ENCODE measurements at regions not wholly inside any gene's neighbourhood (a gene's known extent, or its start where the extent isn't known, plus 50 kb on each side); places are given as distances from the start of the nearest gene placed in this dataset.

- DNase-seq, result no peak
These were observed 389.1 kb downstream of the GRIN2B start for GRCh38 chr12:13592063-13592942.

GRCh38 chr12:13591488-13591887, 389.9 kb downstream of the GRIN2B start:
- no peak for DNase-seq

GRCh38 chr12:13591059-13591458, 390.3 kb downstream of the GRIN2B start:
- no peak for DNase-seq

- no peak for DNase-seq
These were observed 392.0 kb downstream of the EMP1 start for GRCh38 chr12:13588574-13588973.

- DNase-seq, result no peak
These were observed 391.3 kb downstream of the EMP1 start for GRCh38 chr12:13587721-13588390.

GRCh38 chr12:13586361-13586760, 389.8 kb downstream of the EMP1 start:
- DNase-seq, result no peak

GRCh38 chr12:13584541-13584940, 388.0 kb downstream of the EMP1 start:
- no peak for DNase-seq

- no peak for DNase-seq
These were observed 387.1 kb downstream of the EMP1 start for GRCh38 chr12:13583630-13584029.

- no peak for DNase-seq
These were observed 385.9 kb downstream of the EMP1 start for GRCh38 chr12:13582421-13582820.

- DNase-seq, result no peak
These were observed 384.5 kb downstream of the EMP1 start for GRCh38 chr12:13581031-13581430.

- no peak for DNase-seq
These were observed 383.7 kb downstream of the EMP1 start for GRCh38 chr12:13580206-13580605.

GRCh38 chr12:13576935-13577500, 380.5 kb downstream of the EMP1 start:
- no peak for DNase-seq

GRCh38 chr12:13573698-13574321, 377.3 kb downstream of the EMP1 start:
- DNase-seq, result no peak

- no peak for DNase-seq
These were observed 374.5 kb downstream of the EMP1 start for GRCh38 chr12:13571035-13571434.

- no peak for DNase-seq
These were observed 373.6 kb downstream of the EMP1 start for GRCh38 chr12:13570005-13570694.

- no peak for DNase-seq
These were observed 369.8 kb downstream of the EMP1 start for GRCh38 chr12:13566292-13566691.

GRCh38 chr12:13564266-13564810, 367.8 kb downstream of the EMP1 start:
- no peak for DNase-seq

GRCh38 chr12:13563743-13564125, 367.2 kb downstream of the EMP1 start:
- no peak for DNase-seq

GRCh38 chr12:13562915-13563742, 366.6 kb downstream of the EMP1 start:
- DNase-seq, result no peak

- no peak for DNase-seq
These were observed 365.4 kb downstream of the EMP1 start for GRCh38 chr12:13561923-13562322.

- no peak for DNase-seq
These were observed 362.9 kb downstream of the EMP1 start for GRCh38 chr12:13559318-13559978.
